GM21381 (cell line): ENCODE measurements at regions not wholly inside any gene's neighbourhood (a gene's known extent, or its start where the extent isn't known, plus 50 kb on each side); places are given as distances from the start of the nearest gene placed in this dataset.
A peak's percentile ranks its signal among the peaks of the same experiment; 100 is the strongest.
"Not testable (repeated sequence)": the region's sequence is repeated elsewhere in the genome, so short reads cannot be mapped to it uniquely, and the experiment has no call there.

ENCODE experiments used
- ATAC-seq: cut with Tn5 transposase; IDR thresholded peaks from one replicate; pipeline ENCODE4 v1.9.1; 2021; ENCODE audit warnings: mild to moderate bottlenecking, moderate library complexity; ENCODE audit not compliant: unreplicated experiment

DNA sequence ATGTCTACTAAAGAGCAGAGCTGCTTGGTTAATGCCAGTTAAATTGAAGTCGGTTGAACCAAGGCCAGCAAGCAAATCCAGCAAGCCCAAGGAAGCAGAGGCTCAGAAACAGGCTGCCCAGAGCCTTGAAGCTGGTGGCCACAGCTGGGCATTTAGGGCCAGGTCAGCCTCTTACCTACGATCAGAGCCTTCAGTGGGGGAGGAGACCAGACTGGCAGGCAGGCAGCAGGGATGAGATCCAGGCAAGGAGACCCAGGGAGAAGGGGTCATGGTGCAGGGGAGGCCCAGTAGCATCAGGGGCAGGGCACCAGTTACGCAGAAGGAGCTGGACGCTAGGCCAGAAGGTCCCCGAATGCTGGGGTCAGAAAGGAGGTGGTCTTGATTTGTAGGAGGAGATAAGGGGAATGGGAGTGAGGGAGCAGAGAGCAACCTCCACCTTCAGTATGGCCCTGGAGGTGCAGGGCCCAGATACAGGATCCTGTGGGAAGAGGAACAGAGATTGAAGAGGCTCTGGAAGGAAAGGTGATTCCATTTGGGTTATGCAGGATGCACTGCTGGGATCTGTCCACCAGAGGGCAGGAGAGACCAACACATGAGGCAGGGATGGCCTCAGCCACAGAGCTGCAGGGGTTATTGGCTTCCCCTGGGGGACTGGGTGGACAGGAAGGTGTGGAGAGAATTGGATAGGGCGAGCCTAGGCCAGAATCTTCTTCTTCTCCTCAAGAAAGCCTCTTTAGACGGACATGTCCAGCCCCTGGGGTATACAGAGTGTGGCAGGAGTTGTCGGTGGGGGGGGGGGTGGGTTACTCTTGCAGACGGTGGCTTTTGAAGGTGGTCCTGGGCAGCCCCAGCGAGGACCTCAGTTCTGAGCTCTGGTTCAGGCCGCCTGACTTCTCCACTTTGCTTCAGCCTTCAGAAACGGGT, 132.6 kb upstream of the PODXL start:
- no peak for ATAC-seq

DNA sequence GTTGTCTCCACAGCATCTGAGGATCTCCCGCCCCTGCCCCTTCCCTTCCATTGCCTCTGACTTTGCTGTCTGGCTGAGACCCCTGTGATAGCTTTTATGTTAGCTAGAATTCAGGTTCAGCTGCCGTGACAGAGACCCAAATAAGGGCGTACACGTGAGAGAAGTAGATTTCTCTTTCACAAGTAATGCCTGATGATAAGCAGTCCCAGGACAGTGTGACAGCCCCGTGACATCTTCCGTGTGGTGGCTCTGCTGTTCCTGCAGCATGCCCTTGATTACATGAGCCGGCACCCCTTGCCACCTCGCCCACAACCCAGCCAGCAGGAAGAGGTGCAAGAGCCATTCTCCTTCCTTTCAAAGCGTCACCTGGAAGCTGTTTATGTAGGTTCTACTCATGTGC, 130.9 kb upstream of the PODXL start:
- no peak for ATAC-seq

DNA sequence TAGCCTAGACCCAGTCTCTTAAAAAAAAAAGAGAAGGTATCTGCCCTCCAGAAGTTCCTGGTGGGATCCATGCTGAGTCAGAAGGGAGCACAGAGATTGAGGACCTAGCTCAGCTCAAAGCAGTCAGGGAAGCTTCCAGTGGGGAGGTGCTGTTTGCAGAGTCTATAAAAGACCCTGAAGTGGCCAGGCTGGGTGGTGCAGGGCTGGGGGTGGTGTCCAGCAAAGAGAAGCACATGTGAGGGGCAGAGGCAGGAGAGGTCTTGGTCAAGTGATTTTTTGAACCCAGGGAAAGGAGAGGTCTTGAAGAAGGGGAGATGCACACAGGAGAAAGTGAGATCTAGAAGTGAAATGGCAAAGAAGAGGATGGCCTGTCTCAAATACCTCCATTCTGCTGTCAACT, 130.4 kb upstream of the PODXL start:
- ATAC-seq = no peak

DNA sequence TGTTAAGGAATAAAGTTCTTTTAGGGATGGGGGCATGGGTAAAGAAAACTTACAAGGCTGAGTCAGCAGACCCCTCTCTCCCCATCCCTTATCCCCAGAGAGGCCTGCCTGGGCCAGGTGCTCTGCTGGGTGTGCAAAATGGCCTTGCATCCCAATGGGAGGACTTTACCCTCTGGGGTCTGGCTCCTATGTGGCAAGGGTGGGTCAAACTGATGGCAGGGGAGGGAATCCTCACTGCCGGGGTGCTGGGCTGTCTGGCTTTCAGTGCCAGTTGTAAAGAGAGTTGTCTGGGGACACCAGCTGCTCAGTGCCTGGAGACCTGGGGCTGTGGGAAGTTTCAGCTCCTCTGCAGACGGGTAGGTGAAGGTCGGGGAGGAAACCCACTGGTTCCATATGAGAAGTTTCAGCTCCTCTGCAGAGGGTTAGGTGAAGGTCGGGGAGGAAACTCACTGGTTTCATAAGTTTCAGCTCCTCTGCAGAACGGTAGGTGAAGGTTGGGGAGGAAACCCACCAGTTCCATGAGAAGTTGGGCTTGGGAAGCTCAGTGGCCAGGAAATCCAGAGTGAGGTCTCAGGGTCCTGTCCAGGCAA, 127.2 kb upstream of the PODXL start:
- peak; percentile 90 for ATAC-seq

DNA sequence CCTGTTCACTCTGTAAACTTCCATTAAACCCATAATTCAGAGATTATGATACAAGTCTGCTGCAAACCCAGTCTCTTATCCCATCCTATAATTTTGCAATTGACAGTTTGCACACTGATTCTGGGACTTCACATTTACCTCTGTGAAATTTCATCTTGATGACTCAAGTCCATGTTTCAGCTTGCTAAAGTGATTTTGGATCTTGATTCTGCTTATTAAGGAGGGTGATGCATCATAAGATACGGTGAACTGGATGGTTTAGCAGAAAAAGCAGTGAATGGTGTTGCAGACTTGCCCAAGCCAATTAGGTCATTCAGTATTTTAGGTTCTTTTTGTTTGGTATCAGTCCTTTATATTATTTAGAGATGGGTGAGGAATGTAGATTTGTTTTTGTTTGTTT, 125.5 kb upstream of the PODXL start:
- ATAC-seq = no peak

DNA sequence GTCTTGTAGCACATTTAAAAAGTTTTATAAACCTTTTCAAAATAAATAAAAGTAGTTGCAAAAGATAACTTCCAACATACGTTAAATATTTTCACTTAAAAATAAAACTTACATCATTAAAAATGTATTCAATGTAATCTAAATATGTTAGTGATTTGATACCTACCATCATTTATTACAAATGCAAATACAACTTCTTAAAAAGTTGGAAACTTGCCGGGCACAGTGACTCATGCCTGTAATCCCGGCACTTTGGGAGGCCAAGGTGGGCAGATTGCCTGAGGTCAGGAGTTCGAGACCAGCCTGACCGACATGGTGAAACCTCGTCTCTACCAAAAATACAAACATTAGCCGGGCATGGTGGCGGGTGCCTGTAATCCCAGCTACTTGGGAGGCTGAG, 122.6 kb upstream of the PODXL start:
- not testable (repeated sequence) for ATAC-seq

DNA sequence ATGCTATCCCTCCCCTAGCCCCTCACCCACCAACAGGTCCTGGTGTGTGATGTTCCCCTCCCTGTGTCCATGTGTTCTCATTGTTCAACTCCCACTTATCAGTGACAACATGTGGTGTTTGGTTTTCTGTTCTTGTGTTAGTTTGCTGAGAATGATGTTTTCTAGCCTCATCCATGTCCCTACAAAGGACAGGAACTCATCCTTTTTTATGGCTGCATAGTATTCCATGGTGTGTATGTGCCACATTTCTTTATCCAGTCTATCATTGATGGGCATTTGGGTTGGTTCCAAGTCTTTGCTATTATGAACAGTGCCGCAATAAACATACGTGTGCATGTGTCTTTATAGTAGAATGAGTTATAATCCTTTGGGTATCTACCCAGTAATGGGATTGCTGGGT, 120.4 kb upstream of the PODXL start:
- ATAC-seq = not testable (repeated sequence)

DNA sequence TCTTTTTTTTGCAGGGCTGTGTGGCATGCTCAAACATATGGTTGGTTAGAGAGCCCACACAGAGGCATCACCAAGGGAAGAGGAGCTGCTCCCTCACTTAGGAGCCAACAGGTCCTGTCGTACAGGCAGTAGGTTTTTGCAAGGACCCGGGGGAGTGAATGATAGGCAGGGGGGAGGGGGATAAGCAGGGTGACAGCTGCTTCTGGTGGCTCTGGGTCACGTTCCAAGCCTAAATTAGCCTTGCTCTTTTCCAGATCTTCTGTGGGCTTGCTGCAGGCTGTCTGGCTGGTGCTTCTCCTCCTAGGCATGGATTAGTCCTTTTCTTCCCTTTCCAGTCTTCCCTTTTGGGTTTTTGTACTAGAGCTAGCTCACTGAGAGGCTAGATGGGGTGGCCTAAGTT, 117.7 kb upstream of the PODXL start:
- ATAC-seq = no peak

DNA sequence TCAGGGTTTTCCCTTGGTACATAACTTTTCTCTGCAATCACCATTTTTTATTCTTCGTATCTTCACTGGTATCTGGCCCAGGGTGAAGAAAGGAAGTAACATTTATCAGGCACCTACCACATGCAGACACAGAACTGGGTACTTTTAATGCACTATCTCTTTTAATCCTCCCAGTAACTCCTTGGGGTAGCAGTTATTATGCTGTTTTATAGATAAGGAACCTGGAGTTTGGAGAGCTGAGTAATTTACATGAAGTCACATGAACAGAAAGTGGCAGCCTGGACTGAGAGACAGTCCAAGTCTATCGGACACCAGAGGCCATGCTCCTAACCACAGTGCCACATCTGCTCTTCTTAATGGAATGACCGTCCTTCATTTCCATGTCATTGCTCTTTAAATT, 117.1 kb upstream of the PODXL start:
- ATAC-seq = no peak

DNA sequence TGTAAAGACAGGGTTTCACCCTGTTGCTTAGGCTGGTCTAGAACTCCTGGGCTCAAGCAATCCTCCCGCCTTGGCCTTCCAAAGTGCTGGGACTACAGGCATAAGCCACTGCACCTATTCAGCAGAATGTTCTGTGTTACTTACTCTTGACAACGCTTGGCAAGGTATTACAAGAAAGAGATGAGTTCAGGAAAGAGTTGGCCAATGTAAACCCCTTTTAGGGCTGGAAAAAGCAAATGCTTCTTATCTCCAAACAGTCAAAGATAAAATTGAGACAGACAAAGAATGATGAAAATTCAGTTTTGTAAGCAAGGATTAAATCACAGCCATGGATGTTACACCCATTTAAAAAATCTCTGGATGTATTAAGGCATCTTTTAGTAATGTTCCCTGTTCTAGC, 114.0 kb upstream of the PODXL start:
- ATAC-seq = no peak

DNA sequence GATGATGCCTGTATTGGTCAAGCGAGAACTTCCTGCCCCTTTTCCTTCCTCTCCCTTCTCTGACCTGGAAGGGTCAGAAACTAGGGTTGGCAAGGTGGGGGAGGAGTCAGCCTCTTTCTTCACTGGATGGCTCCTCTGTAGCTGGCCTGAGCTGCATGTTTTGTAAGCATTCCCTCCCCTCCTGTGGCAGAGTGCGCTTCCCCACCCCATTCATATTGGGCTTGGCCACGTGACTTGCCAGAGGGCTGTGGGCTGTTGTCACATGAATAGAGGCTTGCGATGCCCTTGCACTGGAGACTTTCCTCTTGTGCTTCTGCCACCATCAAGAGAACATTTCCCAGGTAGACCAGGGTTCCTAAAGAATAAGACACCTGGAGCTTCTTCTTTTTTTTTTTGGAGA, 111.3 kb upstream of the PODXL start:
- ATAC-seq = no peak

DNA sequence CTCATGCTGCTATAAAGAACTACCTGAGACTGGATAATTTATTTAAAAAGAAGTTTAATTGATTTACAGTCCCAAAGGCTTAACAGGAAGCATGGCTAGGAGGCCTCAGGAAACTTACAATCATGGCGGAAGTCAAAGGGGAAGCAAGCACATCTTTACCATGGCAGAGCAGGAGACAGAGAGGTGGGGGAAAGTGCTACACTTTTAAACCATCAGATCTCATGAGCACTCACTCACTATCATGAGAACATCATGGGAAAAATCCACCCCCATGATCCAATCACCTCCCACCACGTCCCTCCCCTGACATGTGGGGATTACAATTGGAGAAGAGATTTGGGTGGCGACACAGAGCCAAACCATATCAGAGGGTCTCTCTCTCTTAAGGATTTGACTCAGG, 108.6 kb upstream of the PODXL start:
- ATAC-seq = no peak

DNA sequence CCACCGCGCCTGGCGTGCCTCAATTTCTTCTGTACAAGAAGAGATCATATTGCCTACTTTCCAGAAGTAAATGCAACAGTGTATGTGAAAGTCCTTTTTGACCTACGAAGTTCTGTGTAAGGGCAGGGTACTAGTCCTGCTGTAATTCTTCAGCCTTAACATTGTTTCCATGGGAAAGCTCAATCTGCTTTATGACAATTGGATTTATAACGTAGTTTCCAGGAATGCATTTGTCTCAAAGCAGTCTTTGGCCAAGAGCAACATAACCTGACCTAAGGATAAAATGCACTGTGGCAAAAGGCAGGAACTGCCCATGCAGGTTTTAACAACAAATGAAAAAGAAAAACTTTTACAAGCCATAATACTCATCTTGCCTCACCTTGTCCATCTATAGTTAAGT, 108.1 kb upstream of the PODXL start:
- no peak for ATAC-seq

DNA sequence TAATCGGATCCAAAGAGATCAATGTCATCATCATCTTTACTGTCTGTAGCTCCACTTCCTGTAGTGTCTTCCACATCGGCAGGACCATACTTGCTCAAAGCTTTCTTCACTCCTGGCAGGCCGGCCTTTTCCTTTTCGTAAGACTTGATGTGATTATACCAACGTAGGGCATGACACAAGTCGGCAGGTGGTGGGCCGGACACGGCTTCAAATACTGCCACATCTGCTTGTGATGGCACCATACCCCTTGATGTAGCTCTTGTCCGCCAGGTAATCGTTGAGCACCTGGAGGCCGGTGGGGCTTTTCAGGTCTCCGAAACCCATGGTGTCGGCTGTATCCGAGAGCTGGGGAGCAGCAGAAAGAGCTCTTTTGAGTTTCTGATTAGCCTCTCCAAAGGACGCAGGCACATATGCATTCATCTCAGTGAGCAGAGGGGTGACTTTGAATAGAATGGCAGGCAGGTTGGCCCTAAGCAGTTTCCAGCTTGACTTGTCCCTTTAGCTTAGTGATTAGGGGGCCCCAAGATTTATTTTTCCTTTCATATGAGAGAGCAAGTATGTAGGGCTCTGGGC, 106.0 kb upstream of the PODXL start:
- not testable (repeated sequence) for ATAC-seq

DNA sequence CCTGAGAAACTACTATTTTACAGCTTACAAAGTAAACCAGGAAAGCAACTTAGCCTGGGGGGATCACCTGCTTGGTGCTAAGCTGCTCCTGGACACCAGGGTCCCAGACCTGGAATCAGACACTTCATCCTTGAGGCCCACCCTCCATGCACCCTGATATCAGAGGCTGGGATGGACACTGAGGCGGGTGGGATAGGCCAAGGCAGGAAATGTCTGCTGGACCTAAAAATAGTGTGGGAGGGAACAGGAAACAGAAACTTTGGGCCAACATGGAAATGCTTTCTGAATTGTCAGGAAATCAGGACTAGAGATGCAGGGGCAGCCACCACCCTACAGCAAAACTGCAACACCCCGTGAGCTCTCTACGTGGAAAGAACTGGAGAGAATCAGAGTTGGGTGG, 101.5 kb upstream of the PODXL start:
- ATAC-seq = no peak

DNA sequence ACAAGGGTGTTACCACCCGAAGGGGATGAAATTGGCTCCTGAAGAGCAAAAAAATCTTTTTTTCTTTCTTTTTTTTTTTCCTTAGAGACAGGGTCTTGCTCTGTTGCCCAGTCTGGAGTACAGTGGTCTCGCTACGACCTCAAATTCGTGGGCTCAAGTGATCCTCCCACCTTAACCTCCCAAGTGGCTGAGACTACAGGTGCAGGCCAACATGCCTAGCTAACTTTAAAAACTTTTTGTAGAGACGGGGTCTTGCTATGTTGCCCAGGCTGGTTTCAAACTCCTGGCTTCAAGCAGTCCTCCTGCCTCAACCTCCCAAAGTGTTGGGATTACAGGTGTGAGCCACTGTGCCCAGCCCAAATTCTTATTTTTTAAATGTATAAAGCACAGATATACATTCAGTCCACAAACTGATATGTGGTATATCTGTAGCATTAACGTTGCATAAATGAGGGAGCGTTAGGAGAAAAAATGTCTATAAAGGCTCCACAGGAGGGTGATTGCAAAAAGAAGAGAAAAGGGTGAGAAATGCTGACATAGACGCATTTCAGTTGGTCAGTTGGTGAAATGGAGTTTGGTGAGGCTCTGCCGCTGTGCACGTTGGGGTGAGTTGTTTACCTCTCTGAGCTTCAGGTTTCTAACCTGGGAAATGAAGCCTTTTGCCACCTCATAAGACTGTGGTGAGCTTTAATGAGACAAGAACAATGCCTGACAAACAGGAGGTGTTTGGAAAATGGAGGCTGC, 100.7 kb upstream of the PODXL start:
- ATAC-seq = no peak

DNA sequence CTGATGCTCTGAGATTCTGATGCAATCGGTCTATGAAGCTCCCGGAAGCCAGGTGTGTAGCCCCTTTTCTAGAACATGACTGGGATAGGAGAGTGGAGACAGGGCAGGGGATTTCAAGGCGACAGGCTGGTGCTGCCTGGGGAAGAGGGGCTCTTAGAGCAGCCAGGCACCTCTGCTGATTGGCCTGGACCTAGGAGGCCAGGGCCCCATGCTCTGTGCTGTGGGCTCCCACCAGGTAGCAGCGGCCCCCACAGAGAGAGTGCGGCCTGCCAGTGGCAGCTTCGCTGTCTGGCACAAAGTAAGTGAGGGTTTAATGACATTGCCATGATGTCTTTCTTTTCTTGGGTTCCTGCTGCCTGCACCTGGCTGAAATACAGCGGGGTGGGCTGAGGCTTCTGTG, 99.4 kb upstream of the PODXL start:
- no peak for ATAC-seq

DNA sequence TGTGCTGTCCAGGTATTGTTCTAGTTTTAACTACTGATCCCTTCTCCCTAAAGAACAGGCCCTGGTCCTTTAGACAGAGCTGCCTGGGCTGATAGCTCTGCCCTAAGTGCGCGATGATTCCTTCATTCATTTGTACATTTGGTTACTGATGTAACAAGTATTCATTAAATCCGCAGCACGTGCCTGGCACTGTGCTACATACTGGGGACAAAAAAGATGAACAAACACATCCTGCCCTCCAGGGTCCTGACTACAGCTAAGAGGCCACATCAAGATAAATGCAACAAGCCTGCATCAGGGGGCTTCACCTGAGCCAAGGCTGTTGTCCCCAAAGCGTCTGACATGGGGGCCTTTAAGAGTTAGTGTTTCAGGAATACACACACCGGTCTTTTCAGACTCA, 99.0 kb upstream of the PODXL start:
- ATAC-seq = no peak

DNA sequence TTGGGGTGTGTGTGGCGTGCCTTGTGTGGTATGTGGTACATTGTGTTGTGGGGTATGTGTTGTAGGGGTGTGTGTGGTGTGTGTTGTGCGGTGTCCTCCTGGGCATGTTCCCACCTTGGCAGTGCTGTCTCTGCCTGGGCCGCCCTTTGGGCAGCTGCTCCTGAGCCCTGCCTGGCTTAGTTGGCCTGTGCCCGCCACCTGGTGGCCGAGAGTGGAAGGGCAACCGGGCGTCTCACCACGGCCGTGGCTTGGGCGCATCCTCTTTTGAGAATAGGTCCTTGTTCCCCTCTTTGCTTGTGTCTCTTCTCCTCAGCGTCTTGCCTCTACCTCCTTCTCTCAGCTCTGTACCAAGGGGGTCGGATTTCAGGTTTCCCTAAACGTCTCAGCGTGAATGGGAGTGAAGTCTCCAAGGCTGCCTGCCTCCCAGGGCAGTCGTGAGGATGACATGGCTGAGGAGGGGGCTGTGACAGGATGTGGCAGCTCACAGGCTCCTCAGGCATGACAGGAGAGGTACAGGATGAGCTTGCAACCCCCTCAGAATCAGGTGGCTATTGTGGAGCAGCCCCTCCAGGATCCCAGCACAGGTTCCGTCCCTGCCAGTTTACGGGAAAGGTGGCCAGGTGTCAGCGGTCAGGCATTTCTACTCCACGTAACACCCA, 98.4 kb upstream of the PODXL start:
- ATAC-seq = peak; percentile 92

DNA sequence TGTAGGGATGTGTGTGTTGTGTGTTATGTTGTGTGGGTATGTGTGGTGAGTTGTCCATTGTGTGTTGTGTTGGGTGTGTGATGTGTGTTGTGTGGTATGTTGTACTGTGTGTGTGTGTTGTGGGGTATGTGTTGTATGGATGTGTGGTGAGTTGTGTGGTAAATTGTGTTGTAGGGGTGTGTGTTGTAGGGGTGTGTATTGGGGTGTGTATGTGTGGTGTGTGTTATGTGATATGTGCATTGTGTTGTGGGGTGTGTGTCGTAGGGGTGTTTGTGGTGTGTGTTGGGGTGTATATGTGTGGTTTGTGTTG, 97.8 kb upstream of the PODXL start:
- no peak for ATAC-seq
